ENCODE measurements at regions not wholly inside any gene's neighbourhood (a gene's known extent, or its start where the extent isn't known, plus 50 kb on each side); places are given as distances from the start of the nearest gene placed in this dataset.
"Not testable (repeated sequence)": the region's sequence is repeated elsewhere in the genome, so short reads cannot be mapped to it uniquely, and the experiment has no call there.

DNA sequence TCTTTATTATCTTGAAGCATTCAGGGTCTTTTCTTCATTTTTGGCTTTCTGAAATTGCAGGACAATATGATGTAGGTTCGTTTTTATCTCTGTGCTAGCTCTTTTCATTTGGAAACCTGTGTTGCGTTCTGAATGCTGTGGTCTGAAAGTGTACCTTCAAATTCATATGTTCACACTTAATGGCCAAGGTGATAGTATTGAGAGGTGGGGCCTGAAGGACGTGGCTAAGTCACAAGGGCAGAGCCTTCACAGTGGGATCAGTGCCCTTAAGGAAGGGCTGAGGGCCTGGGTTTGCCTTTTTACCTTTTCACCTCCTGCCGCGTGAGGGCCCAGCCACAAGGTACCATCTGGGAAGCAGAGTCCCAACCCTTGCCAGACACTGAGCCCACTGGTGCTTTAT lies 93.8 kb upstream of the SAMD11 start:
- not testable (repeated sequence) for TF ChIP-seq EZH2phosphoT487 (IDR thresholded peaks at IDR 0.05; ENCODE audit: unreplicated experiment); CREB1 (CRISPR knock-in tag; IDR thresholded peaks at IDR 0.05; ENCODE audit: low read depth); ZNF114 (CRISPR knock-in tag; IDR thresholded peaks at IDR 0.05); EZH2 (IDR thresholded peaks at IDR 0.05; ENCODE audit: low read depth, unreplicated experiment); JUNB (IDR thresholded peaks at IDR 0.05; ENCODE audit: unreplicated experiment); ZNF331 (CRISPR knock-in tag; IDR thresholded peaks at IDR 0.05; ENCODE audit: low read depth)
- TF ChIP-seq, protein P1, sequence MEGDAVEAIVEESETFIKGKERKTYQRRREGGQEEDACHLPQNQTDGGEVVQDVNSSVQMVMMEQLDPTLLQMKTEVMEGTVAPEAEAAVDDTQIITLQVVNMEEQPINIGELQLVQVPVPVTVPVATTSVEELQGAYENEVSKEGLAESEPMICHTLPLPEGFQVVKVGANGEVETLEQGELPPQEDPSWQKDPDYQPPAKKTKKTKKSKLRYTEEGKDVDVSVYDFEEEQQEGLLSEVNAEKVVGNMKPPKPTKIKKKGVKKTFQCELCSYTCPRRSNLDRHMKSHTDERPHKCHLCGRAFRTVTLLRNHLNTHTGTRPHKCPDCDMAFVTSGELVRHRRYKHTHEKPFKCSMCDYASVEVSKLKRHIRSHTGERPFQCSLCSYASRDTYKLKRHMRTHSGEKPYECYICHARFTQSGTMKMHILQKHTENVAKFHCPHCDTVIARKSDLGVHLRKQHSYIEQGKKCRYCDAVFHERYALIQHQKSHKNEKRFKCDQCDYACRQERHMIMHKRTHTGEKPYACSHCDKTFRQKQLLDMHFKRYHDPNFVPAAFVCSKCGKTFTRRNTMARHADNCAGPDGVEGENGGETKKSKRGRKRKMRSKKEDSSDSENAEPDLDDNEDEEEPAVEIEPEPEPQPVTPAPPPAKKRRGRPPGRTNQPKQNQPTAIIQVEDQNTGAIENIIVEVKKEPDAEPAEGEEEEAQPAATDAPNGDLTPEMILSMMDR (conservative IDR thresholded peaks at IDR 0.05; ENCODE audit: low read depth in 2 of 2), result not testable (repeated sequence)
